HAP-1 (cell line): ENCODE measurements at regions not wholly inside any gene's neighbourhood (a gene's known extent, or its start where the extent isn't known, plus 50 kb on each side); places are given as distances from the start of the nearest gene placed in this dataset.

Experiments used
- DNase-seq, 2 experiments: peaks; one replicate each; pipeline ENCODE4 v3.0.0-alpha.2; 2016 to 2020; ENCODE audit warnings: low spot score in 2 of 2
- H3K27me3 ChIP-seq: fragments of 250-450 bp; sonication (Bioruptor Pico); 2 replicates; pipeline ENCODE4 v1.5.1; 2020; ENCODE audit warnings: low read depth, mild to moderate bottlenecking, moderate library complexity
- H3K36me3 ChIP-seq: fragments of 250-450 bp; sonication (Bioruptor Pico); replicated peaks from 2 replicates; pipeline ENCODE4 v1.5.1; 2020; ENCODE audit warnings: mild to moderate bottlenecking
- H3K4me1 ChIP-seq: fragments of 250-450 bp; sonication (Bioruptor Pico); 2 replicates; pipeline ENCODE4 v1.5.1; 2020; ENCODE audit warnings: mild to moderate bottlenecking
- H3K4me3 ChIP-seq: fragments of 250-450 bp; sonication (Bioruptor Pico); 2 replicates; pipeline ENCODE4 v1.5.1; 2020; ENCODE audit warnings: mild to moderate bottlenecking, moderate library complexity
- H3K9me3 ChIP-seq: fragments of 250-450 bp; sonication (Bioruptor Pico); 2 replicates; pipeline ENCODE4 v1.5.1; 2020; ENCODE audit warnings: mild to moderate bottlenecking, moderate library complexity
- in situ Hi-C: fragments of 300-500 bp; cut with MboI; formaldehyde crosslinking; loops from 3 replicates; pipeline ENCODE4 v1.14.3; 2020; ENCODE audit warnings: low sequenced_read_pairs, inconsistent platforms, mixed read lengths

DNA sequence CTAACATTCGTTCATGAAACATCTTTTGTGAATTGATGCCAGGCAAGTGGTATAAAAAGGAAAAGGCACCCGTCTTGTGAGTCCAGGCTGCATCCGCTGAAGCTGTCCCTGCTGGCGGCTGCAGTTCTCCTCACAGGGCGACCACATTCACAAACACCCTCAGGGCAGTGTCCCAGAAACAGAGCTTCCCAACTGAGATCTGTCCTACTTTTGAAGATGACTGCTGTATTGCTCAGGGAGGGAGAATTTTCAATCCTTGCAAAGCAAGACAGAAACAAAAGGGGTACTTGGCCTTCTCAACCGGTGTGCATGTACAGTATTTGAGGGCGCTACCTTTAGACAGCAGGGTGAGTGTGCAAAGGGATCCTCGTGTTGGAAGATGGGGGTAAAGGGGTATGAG, 316.1 kb downstream of the GADD45G start:
- no peaks in the 10 kb centered on the region for H3K9me3 ChIP-seq
- in situ Hi-C loops, result no loop called here
- no peaks in the 10 kb centered on the region for H3K27me3 ChIP-seq
- no peaks in the 10 kb centered on the region for H3K4me1 ChIP-seq
- H3K4me3 ChIP-seq, result no peak overlapping the region
- no peak for DNase-seq
- no peaks in the 10 kb centered on the region for H3K36me3 ChIP-seq

DNA sequence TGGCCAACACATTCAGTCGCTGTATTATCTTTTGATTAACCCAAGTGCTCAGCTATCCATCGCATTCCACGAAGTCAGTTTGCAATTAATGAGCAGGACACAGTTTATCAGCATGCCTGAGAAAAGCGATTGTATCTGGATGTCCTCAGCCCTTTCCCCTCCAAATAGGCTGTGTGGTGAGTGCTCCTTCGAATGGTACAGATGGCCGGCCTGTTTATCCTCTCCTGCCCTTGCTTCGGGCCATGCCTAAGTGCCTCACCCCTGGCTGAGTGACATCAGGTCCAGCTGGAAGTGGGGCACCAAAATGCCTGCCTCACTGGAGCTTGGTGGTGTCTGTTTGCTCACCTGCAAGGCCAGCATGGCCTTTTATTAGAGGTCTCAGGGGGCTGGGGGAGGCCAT, 317.3 kb downstream of the GADD45G start:
- in situ Hi-C loops, result no loop called here
- no peak overlapping the region for H3K4me3 ChIP-seq
- no peaks in the 10 kb centered on the region for H3K4me1 ChIP-seq
- no peaks in the 10 kb centered on the region for H3K27me3 ChIP-seq
- H3K9me3 ChIP-seq, result no peaks in the 10 kb centered on the region
- DNase-seq, result no peak
- no peaks in the 10 kb centered on the region for H3K36me3 ChIP-seq

DNA sequence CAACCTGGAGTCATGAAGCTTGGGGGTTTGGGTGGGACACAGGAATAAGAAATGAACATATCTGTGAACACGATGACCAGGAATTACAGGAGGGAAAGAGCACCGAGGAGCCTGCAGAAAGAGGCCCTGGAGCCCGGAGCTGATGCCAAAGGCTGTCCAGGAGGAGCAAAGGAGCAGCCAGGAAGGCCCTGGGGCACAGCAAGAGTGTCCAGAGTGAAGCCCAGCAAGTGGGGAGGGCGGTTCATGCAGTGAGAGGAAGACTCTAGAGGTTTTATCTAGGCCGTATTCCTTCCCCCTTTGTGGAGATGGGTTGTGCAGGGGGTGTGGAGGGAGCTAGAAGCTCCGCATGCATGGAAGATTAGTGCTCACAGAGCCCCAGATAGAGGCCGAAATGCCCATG, 318.4 kb downstream of the GADD45G start:
- Histone ChIP-seq H3K27me3 (no peaks in the 10 kb centered on the region), H3K4me1 (no peaks in the 10 kb centered on the region), H3K36me3 (no peaks in the 10 kb centered on the region), H3K9me3 (no peaks in the 10 kb centered on the region), H3K4me3 (no peak overlapping the region)
- in situ Hi-C loops, result no loop called here
- no peak for DNase-seq

DNA sequence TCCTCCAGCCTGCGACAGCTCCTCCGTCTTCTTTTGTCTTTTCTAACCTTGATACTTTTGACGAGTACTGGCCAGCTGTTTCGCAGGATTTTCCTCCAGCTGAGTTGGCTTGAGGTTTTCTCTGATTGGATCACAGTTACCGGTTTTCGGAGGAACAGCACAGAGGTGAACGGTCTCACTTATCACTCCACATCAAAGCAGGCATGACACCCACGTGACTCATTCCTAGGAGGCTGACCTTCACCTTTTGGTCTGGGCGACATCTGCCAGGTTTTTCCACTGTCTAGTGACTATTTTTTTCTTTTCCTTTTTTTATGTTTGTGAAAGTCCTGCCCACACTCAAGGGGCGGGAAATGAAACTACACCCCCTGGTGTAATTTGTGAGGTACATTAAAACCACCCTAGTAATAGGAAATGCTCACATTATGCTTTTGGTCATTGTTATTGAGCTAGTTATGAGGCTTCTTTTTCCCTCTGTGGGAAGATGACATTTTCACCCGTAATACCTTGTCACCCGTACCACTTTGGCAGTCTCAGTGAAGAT, 319.2 kb downstream of the GADD45G start:
- no peaks in the 10 kb centered on the region for H3K4me1 ChIP-seq
- no peak for DNase-seq
- no peak overlapping the region for H3K4me3 ChIP-seq
- no peaks in the 10 kb centered on the region for H3K27me3 ChIP-seq
- H3K9me3 ChIP-seq, result no peaks in the 10 kb centered on the region
- H3K36me3 ChIP-seq, result no peaks in the 10 kb centered on the region
- in situ Hi-C loops, result no loop called here

DNA sequence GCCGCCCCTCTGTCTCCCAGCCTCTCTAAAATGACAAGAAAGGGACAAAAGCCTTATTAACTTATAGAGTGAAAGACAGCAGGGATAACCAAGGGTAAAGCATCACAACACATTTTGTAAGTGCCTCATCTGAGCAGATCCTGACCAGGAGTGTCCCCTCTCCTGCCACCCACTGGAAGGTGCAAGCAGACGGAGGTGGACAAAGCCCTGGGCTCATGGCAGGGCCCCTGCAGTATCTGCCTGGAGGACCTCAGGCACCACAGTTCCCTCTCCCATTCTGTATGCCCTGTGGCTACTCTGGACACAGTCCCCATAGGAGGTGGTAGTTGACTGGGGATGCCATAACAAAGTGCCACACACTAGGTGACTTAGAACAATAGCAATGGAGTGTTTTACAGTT, 319.8 kb downstream of the GADD45G start:
- H3K36me3 ChIP-seq, result no peaks in the 10 kb centered on the region
- no peaks in the 10 kb centered on the region for H3K27me3 ChIP-seq
- no peak for DNase-seq
- no peaks in the 10 kb centered on the region for H3K4me1 ChIP-seq
- H3K9me3 ChIP-seq, result no peaks in the 10 kb centered on the region
- in situ Hi-C loops, result no loop called here
- H3K4me3 ChIP-seq, result no peak overlapping the region

DNA sequence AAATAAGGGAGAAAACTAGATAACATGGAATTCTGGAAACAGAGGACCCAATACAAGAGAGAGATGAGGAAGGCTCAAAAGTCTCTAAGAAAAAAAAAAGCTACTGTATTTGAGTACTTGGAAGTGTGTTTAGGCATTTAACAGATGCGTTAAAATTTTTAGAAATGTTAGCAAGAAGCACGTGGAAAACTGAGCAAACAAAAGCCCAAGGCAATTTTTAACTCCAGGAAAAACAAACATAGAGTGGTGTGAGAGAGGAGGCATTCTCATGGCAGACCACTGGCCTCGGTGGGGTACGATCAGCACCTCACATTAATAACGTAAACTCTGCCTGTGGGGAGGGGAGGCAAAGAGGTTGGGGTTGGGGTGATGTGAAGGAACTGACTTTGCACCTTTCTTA, 321.4 kb downstream of the GADD45G start:
- Histone ChIP-seq H3K4me1 (no peaks in the 10 kb centered on the region), H3K27me3 (no peaks in the 10 kb centered on the region), H3K36me3 (no peaks in the 10 kb centered on the region), H3K4me3 (no peak overlapping the region), H3K9me3 (no peaks in the 10 kb centered on the region)
- in situ Hi-C loops, result no loop called here
- DNase-seq, result no peak

DNA sequence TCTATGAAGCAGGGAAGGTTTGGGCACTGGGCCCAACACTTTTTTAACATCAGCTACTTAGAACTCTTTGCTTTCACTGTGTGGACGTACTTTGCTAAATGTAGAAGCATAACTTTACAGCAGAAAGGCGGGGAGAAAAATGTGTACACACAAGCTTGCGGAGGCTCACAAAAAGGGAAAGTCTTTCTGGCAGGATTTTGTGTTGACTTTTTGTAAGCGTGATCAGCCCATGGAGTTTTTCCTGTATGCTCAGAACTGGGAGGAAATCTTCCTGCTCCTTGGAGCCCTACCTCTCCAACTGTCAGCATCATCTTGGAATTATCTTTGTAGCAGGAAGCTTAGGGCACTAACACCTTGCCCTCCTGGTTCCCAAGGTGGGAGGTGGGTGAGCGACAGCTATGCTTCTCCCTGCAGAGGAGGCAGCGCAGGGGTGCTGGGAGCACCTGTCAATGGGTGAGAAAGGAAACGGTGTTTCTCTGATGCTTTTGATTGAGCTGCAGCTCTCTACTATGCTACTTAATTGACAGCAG, 321.9 kb downstream of the GADD45G start:
- no peaks in the 10 kb centered on the region for H3K9me3 ChIP-seq
- no peak overlapping the region for H3K4me3 ChIP-seq
- H3K27me3 ChIP-seq, result no peaks in the 10 kb centered on the region
- no peak for DNase-seq
- H3K36me3 ChIP-seq, result no peaks in the 10 kb centered on the region
- no peaks in the 10 kb centered on the region for H3K4me1 ChIP-seq
- in situ Hi-C loops, result no loop called here

DNA sequence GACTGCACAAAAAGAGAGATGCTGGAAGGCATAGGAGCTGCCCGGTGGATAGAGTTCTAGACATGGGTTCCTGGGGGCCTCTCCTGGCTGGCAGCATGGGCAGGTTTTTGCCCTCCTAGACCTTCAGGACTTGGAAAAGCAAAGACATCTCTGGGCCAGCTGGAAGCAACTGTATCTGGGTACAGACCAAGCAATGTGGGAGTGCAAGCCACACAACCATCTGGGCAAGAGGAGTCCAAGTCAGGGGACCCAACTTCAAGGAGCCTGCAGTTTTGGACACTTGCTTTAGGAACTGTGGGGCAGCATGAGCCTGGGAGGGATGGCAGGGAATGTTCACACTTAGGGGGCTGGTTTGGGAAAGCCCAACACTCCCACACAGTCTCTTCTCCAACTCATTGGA, 323.3 kb downstream of the GADD45G start:
- Histone ChIP-seq H3K36me3 (no peaks in the 10 kb centered on the region), H3K4me1 (no peaks in the 10 kb centered on the region), H3K4me3 (no peak overlapping the region), H3K9me3 (no peaks in the 10 kb centered on the region), H3K27me3 (no peaks in the 10 kb centered on the region)
- DNase-seq, result no peak
- in situ Hi-C loops, result no loop called here

DNA sequence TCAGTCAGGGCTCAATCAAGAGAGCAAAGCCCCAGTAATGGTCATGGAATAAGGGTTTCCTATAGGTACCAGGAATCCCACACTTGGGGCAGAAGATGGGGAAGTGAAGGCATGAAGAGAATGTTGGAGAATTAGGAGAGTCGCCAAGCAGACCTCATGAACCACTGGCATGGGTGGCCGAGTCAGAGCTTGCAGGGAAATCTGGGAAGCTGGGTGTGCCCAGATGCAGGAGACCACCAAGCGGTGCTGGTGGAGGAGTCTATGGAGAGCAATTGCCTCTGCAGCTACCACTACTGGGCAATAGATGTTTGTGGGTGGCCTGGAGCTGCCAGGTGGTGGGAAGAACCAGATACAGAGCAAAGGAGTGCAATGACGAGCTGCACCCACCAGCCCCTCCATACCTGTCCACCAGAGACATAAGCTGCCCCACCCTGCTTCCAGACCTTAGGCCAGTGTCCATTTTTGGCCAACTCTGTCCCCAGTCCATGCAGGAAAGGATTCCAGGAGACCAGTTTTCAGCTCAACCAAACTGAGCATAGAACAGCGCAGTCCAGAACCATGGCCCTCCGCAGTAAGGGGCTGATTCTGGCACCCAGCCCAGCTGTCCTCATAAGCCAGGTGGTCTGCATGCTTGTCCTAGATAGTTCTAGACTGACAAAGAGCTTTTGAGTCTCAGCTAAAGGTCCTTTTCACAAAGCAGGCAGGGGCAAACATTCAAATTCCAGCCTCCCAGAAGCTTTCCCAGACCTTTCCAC, 323.9 kb downstream of the GADD45G start:
- no peak for DNase-seq
- no peaks in the 10 kb centered on the region for H3K27me3 ChIP-seq
- no peaks in the 10 kb centered on the region for H3K36me3 ChIP-seq
- H3K4me1 ChIP-seq, result no peaks in the 10 kb centered on the region
- no peak overlapping the region for H3K4me3 ChIP-seq
- H3K9me3 ChIP-seq, result no peaks in the 10 kb centered on the region
- in situ Hi-C loops, result no loop called here

DNA sequence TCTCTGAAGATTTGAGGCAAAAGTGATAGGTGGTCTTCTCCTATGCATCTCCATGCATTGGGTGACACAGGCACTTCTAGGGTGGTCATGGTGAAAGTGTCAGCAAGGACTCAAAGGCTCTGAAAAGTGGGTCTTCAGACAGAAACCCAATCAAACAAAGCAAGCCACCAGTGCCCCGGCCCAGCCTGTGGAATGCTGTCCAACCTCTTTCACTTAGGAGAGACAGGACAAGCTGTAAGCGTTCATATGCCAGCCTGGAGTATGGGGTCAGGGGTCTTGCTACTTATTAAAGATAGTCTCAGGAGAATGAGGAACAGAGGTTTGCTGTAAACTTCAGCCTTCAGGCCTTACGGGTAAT, 324.5 kb downstream of the GADD45G start:
- no peak overlapping the region for H3K4me3 ChIP-seq
- H3K9me3 ChIP-seq, result no peaks in the 10 kb centered on the region
- H3K27me3 ChIP-seq, result no peaks in the 10 kb centered on the region
- no peaks in the 10 kb centered on the region for H3K4me1 ChIP-seq
- no peak for DNase-seq
- in situ Hi-C loops, result no loop called here
- H3K36me3 ChIP-seq, result no peaks in the 10 kb centered on the region

DNA sequence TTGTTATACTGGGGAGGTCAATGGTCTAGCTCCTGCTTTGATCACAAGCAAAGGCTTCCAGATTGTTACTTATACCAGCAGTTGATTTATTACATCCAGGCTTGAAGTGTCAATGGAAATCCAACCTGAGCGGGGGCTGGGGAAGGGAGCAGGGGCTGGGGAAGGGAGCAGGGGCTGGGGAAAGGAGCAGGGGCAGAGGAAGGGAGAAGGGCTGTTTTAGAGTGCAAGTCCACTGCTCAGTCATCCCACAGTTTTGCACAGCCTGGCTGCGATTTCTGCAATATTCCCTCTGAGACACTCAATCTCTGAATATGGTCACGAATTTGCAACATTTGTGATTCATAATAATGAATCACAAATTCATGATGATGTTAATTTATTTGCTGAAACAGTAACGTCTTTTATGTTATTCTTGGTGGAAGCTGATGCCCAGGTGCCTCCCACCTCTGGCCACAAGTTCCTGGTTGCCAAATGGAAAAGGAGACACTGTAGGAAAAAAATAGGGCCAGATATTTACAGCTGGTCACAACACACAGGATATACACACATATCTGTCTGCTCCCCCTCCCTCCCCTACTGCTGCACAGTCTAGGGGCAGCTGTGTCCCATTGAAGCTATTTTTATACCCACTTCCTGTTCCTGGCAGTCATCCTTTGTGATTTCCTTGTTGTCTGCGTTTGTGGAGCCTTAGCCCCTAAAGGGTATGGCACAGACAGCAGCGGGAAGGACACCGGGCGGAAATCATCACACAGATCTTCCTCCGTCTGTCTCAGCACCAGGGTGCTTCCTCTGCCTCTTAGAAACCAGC, 325.1 kb downstream of the GADD45G start:
- DNase-seq, result no peak
- Histone ChIP-seq H3K4me3 (no peak overlapping the region), H3K27me3 (no peaks in the 10 kb centered on the region), H3K4me1 (no peaks in the 10 kb centered on the region), H3K36me3 (no peaks in the 10 kb centered on the region), H3K9me3 (no peaks in the 10 kb centered on the region)
- in situ Hi-C loops, result no loop called here

DNA sequence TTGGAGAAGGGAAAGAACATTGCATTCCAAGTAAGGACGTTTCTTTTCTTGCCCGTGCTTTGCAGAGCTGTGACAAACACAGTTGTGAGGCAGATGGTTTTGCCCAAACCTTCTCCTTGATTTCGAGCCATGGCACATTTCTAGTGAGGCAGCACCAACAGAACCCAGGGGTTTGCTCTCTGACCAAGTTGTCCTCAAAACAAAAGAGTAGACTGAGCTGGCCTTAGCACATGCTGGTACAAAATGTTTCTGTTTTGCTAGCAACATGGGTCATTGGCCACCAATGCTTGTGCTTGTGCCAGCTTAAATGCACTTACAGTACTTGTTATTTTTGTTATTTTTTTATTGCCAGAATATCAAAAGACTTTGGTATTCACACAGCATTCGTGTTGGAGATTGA, 328.8 kb downstream of the GADD45G start:
- in situ Hi-C loops, result no loop called here
- no peak overlapping the region for H3K4me3 ChIP-seq

DNA sequence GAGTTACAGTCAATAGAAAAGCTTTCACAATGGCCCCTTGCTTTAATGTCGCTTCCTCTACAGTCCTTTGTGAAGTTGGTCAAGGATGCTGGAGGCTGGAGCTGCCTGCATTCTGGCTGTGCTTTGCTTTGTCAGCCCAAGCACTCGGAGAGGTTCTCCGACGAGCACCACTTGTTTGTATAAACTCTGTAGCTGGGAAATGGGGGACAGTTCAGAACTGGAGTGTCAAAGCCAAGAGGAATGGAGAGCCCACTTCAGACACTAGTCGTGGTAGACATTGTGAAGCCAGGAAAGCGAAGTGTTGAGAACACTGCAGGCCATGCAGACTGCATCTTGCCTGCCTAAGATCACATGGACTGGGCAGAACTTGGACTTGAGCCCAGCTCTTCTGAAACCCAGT, 330.3 kb downstream of the GADD45G start:
- Histone ChIP-seq H3K36me3 (no peaks in the 10 kb centered on the region), H3K9me3 (no peaks in the 10 kb centered on the region; the same call in 1 of the 2 replicates), H3K27me3 (peaks cover 9% of the 10 kb centered on the region), H3K4me3 (no peak overlapping the region), H3K4me1 (no peaks in the 10 kb centered on the region)
- in situ Hi-C loops, result no loop called here
- DNase-seq, result no peak

More for the DNA sequence above, 328.8 kb downstream of the GADD45G start:
- Histone ChIP-seq H3K27me3 (peaks cover 5% of the 10 kb centered on the region; the same call in 1 of the 2 replicates), H3K4me1 (no peaks in the 10 kb centered on the region), H3K36me3 (no peaks in the 10 kb centered on the region), H3K9me3 (no peaks in the 10 kb centered on the region)
- no peak for DNase-seq

DNA sequence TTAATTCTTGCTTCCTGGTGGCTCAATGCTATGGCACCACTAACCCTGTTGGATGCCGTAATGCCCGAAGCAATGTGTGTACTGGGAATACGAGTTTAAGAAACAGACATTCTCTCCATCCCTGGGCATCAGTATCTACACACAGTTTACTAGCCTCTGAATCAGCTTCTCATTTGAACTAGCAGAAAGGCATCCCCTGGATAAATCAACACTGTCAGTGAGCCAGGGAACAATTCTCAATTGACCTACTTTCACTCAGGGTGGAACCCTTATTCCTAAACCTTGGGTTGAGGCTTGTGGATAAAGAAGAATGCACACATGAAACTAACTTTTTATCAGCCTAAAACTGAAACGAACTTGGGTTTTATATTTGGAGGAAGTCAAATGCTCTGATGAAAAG, 331.0 kb downstream of the GADD45G start:
- H3K4me3 ChIP-seq, result no peak overlapping the region
- H3K9me3 ChIP-seq, result no peaks in the 10 kb centered on the region; the same call in 1 of the 2 replicates
- no peaks in the 10 kb centered on the region for H3K36me3 ChIP-seq
- in situ Hi-C loops, result no loop called here
- H3K27me3 ChIP-seq, result peaks cover 9% of the 10 kb centered on the region
- no peak for DNase-seq
- H3K4me1 ChIP-seq, result no peaks in the 10 kb centered on the region
